Activated CD8-positive, alpha-beta T cell treated with anti-CD3 and anti-CD28 coated beads, Interleukin-2, amount 10 ng/mL, durations not matched to agents 7 days and 5 days (primary cell): ENCODE measurements at regions not wholly inside any gene's neighbourhood (a gene's known extent, or its start where the extent isn't known, plus 50 kb on each side); places are given as distances from the start of the nearest gene placed in this dataset.
A peak's percentile ranks its signal among the peaks of the same experiment; 100 is the strongest.

Experiments
- ATAC-seq: fragments of 150-1000 bp; cut with Tn5 transposase; one replicate; pipeline ENCODE4 v1.10.0; 2021; ENCODE audit warnings: moderate library complexity
- CTCF ChIA-PET: fragments of 350-600 bp; sonication (Branson Sonifier 250); formaldehyde crosslinking; loops from one replicate; lab custom pipeline; 2021; ENCODE audit warnings: antibody characterized with exemption; lab: Charles Lee
- POLR2A ChIA-PET: fragments of 350-600 bp; sonication (Branson Sonifier 250); formaldehyde crosslinking; loops from one replicate; lab custom pipeline; 2021; ENCODE audit warnings: antibody characterized with exemption; lab: Charles Lee
- DNase-seq: peaks from one replicate; pipeline ENCODE4 v3.0.0-alpha.2; 2020
- H3K27ac Mint-ChIP-seq: one replicate; pipeline ENCODE4 v1.8.0; 2021; ENCODE audit warnings: mild to moderate bottlenecking, mixed read lengths
- H3K27me3 Mint-ChIP-seq: one replicate; pipeline ENCODE4 v1.8.0; 2021; ENCODE audit warnings: low read depth, mixed read lengths
- H3K36me3 Mint-ChIP-seq: one replicate; pipeline ENCODE4 v1.8.0; 2021; ENCODE audit warnings: low read depth, mixed read lengths
- H3K4me1 Mint-ChIP-seq: one replicate; pipeline ENCODE4 v1.8.0; 2021; ENCODE audit warnings: low read depth, mixed read lengths
- H3K4me3 Mint-ChIP-seq: one replicate; pipeline ENCODE4 v1.8.0; 2021; ENCODE audit warnings: mild to moderate bottlenecking, mixed read lengths
- H3K9me3 Mint-ChIP-seq: one replicate; pipeline ENCODE4 v1.8.0; 2022; ENCODE audit warnings: mixed read lengths; ENCODE audit not compliant: insufficient read depth

DNA sequence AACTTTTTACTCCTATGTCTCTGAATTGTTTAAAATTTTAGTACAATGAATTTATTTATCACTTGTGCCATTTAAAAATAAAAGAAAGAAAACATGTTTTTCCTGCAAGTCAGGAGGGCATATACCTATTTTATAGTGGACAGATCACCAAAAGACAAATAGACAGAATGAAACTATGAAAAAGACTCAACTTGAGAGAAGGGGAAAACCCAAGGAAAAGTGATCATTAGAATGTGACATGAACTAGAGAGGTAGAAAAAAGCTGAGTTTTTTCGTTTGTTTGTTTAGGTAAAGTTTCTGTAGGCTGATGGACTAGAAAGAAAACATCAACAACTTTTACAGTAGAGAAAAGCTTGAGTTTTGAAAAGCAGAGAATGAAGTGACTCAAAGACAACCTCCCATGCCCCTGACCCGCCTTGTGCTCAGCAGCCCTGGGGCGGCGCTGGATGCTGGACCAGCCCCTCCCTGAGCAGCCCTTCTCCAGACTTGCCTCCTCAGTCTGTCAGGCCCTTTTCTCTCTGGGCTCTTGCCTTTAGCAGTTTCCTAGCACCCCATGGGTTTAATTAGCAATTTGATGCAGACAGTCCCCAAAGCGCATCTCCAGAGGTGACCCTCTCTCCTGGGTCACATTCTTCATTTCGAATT, 95.1 kb upstream of the ARID2 start:
- ChIA-PET POLR2A (no interaction called here), CTCF (no interaction called here)
- Mint-ChIP-seq H3K4me1 (no peaks in the 10 kb centered on the region), H3K4me3 (no peak overlapping the region), H3K36me3 (peaks cover 2% of the 10 kb centered on the region), H3K9me3 (no peaks in the 10 kb centered on the region), H3K27me3 (peaks cover 11% of the 10 kb centered on the region), H3K27ac (no peak overlapping the region)
- ATAC-seq (no peak), DNase-seq (no peak)

DNA sequence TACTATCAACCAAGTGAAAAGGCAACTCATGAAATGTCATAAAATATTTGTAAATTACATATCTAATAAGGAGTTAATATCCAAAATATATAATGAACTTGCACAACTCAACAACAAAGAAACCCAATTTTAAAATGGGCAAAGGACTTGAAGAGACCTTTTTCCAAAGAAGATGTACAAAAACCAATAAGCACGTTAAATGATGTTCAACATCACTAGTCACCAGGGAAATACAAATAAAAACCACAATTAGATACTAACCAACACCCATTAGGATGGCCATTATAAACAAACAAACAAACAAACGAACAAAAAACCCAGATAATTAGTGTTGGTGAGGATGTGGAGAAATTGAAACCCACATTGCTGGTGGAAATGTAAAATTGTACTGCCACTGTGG, 92.3 kb upstream of the ARID2 start:
- H3K27ac Mint-ChIP-seq, result no peak overlapping the region
- no peaks in the 10 kb centered on the region for H3K9me3 Mint-ChIP-seq
- DNase-seq (no peak), ATAC-seq (no peak)
- H3K4me1 Mint-ChIP-seq, result no peaks in the 10 kb centered on the region
- ChIA-PET POLR2A (no interaction called here), CTCF (interaction anchor here (1.1 kb wide), 1 partner anchor 86 kb away, joined by 3 read pairs; no protein-coding TSS in a partner anchor)
- peaks cover 2% of the 10 kb centered on the region for H3K36me3 Mint-ChIP-seq
- peaks cover 6% of the 10 kb centered on the region for H3K27me3 Mint-ChIP-seq
- no peak overlapping the region for H3K4me3 Mint-ChIP-seq

DNA sequence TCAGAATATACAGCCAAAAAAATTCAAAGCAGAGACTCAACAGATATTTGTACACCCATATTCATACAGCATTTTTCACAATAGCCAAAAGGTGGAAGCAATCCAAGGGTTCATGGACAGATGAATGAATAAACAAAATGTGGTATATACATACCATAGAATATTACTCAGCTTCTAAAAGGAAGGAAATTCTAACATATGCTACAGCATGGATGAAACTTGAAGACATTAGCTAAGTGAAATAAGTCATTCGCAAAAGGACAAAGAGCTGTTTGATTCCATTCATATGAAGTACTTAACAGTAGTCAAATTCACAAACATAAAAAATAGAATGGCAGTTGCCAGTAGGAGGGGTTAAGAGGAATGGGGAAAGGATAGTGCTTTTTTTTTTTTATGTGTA, 91.8 kb upstream of the ARID2 start:
- Mint-ChIP-seq H3K36me3 (peaks cover 2% of the 10 kb centered on the region), H3K4me3 (no peak overlapping the region), H3K27me3 (peaks cover 3% of the 10 kb centered on the region), H3K4me1 (no peaks in the 10 kb centered on the region), H3K27ac (no peak overlapping the region), H3K9me3 (no peaks in the 10 kb centered on the region)
- ChIA-PET CTCF (no interaction called here), POLR2A (no interaction called here)
- no peak for ATAC-seq
- no peak for DNase-seq

DNA sequence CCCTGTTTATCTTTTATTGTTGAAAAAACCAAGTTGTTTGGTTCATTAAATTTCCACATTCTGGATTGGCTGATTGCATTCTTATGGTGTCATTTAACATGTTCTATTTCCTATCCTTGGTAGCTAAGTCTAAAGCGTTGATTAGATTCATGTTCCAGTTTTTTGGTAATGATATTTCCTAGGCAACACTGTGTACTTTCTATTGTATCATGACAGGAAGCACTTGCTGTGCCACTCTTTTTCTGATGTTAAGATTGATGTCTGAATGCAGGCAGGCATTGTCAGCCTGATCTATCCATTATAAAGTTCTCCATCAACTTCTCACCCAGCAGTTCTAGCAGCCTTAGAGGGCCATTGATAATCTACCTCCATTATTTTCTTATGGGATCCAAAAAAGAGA, 91.1 kb upstream of the ARID2 start:
- Mint-ChIP-seq H3K36me3 (peaks cover 2% of the 10 kb centered on the region), H3K27me3 (peaks cover 2% of the 10 kb centered on the region), H3K27ac (no peak overlapping the region), H3K4me3 (no peak overlapping the region), H3K9me3 (no peaks in the 10 kb centered on the region), H3K4me1 (no peaks in the 10 kb centered on the region)
- ChIA-PET CTCF (no interaction called here), POLR2A (no interaction called here)
- no peak for ATAC-seq
- no peak for DNase-seq

DNA sequence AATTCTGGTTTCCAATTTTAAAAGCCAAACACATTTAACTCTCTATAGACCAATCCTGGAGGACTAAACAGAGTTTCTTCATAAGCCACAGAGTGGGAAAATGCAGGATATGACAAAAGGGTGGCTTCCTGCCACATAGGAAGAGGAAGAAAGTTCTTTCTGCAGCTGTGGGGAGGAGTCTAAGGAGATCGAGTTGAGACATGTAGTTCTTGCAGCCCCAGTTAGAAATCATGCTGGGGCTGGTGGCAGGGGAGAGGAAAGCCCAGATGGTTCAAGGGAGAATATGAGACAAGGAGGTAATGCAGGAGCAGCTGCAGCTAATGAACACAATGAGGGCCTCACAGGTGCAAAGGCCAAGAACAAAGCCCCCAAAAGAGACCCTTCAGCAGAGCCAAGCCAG, 85.0 kb upstream of the ARID2 start:
- Mint-ChIP-seq H3K4me1 (peaks cover 16% of the 10 kb centered on the region), H3K27ac (peak overlapping the region; percentile 80), H3K4me3 (peak overlapping the region; percentile 52), H3K27me3 (peaks cover under 1% of the 10 kb centered on the region), H3K9me3 (peaks cover 4% of the 10 kb centered on the region), H3K36me3 (peaks cover 8% of the 10 kb centered on the region)
- POLR2A ChIA-PET, result no interaction called here
- ATAC-seq (peak; percentile 79), DNase-seq (peak; percentile 31)
- CTCF ChIA-PET, result interaction anchor here (0.6 to 2.9 kb wide), 4 partner anchors 11 to 101 kb away, joined by 3 to 7 read pairs (median 5); no protein-coding TSS in a partner anchor

DNA sequence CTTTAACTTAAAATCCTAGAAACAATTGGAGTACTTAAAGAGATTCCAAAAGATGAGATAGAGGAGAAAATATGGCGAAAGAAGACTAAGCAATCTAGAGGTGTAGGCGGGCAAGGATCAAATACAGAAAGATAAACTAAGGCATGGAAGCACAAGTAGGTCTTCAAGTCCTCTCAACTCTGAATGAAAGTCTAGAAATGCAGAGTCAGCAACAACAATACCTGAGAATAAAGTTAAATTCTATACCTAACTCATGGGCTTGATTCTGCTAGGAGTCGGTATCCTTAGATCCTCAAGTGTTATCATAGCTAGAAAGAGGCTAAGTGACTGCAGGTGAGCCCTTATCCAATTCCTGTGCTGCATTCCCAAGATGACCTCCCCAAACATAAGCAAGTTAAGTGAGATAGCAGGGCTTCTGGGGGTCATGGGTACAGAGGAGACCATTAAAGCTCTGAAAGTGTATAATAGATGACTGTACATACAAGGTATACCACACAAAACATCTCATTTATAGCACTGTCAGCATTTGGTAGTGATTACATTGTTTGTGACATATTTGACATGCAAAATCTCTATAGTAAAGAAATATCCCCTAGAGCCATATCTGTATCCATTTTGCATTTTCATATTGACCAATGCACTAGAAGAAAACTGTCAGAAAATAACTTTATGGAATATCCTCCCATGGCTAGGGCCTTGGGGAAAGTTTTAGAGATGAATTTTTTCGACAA, 82.5 kb upstream of the ARID2 start:
- Mint-ChIP-seq H3K27me3 (peaks cover 11% of the 10 kb centered on the region), H3K4me3 (no peak overlapping the region), H3K36me3 (peaks cover 8% of the 10 kb centered on the region), H3K4me1 (peaks cover 16% of the 10 kb centered on the region), H3K9me3 (peaks cover 4% of the 10 kb centered on the region), H3K27ac (no peak overlapping the region)
- ChIA-PET POLR2A (interaction anchor here (1.0 kb wide), 1 partner anchor 80 kb away, joined by 3 read pairs; no protein-coding TSS in a partner anchor), CTCF (interaction anchor here (2.4 to 2.9 kb wide), 2 partner anchors 8 to 79 kb away, joined by 5 to 7 read pairs; no protein-coding TSS in a partner anchor)
- DNase-seq (no peak), ATAC-seq (no peak)

DNA sequence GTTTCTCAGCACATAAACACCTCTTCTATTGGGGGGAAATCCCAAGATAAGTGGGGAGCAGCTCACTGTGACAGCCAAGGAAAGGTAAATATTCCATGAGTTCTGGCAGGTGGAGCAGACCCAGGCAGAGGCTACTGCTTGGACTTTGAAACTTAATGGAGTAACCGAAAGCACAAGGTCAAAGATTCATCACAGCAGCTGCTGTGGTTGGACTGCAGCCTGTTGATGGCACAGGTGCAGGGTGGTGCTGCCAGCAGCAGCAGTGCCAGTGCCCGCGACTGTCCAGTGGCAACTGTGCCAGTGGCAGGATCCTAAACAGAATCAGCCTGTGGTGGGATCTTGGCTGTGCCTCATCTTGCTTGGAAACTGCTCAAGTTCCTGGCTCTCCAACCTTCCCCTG, 81.4 kb upstream of the ARID2 start:
- Mint-ChIP-seq H3K27me3 (peaks cover 11% of the 10 kb centered on the region), H3K4me3 (no peak overlapping the region), H3K27ac (no peak overlapping the region), H3K4me1 (peaks cover 16% of the 10 kb centered on the region), H3K9me3 (peaks cover 4% of the 10 kb centered on the region), H3K36me3 (peaks cover 8% of the 10 kb centered on the region)
- no peak for ATAC-seq
- ChIA-PET POLR2A (interaction anchor here (1.0 kb wide), 1 partner anchor 79 kb away, joined by 3 read pairs; no protein-coding TSS in a partner anchor), CTCF (interaction anchor here (1.1 to 2.4 kb wide), 3 partner anchors 22 to 104 kb away, joined by 3 to 5 read pairs (median 3); no protein-coding TSS in a partner anchor)
- DNase-seq, result no peak

DNA sequence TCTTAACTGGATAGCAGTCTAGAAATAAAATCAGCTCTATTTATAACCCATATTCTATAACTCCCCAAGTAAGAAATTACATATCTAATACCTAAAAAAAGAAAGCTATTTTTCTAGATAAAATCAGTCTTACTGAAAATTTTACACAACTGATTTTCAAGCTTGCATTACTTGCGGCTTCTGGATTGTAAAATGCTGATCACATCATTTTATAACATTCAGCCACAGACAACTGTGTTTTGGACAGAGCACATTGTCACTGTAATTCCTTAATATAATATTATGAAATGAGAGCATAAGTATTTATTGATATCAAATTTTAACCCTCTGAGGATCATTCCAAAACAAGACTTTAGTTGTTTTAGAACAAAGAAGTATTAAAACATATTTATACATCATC, 78.5 kb upstream of the ARID2 start:
- Mint-ChIP-seq H3K4me3 (no peak overlapping the region), H3K27me3 (peaks cover 11% of the 10 kb centered on the region), H3K9me3 (peaks cover 4% of the 10 kb centered on the region), H3K36me3 (peaks cover 3% of the 10 kb centered on the region), H3K4me1 (peaks cover 10% of the 10 kb centered on the region), H3K27ac (no peak overlapping the region)
- ChIA-PET CTCF (interaction anchor here (1.3 to 1.8 kb wide), 2 partner anchors 20 to 107 kb away, joined by 3 to 4 read pairs; no protein-coding TSS in a partner anchor), POLR2A (no interaction called here)
- no peak for ATAC-seq
- DNase-seq, result no peak

DNA sequence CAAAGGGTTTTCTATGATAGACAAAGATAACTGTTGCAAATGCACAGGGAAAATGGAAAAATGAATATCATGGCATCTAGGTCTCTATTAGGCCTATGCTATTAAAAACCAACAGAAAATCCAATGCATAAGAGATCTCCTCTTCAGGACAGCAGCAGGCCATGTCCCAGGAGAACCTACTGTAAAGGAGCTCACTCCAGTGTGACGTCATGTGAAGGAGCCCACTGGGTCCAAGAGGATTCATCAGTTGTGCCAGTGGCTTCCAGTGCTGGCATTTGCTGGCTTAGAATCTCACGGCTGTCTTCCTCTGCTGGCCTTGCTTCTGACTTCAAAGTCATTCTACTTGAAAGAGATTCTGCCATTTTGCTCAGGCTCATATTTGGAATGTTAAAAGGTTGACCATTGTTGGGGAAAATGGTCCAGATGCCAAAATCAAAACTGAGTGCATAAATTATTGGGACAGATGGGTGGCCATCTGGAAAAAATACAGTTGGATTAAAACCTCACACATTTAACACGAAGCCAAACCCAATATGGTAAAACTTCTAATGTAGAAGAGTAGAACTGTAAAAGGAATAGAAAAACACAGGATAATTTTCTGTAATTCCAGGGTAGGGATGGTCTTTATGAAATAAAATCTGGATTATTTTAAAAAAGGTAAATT, 75.4 kb upstream of the ARID2 start:
- H3K27me3 Mint-ChIP-seq, result peaks cover 11% of the 10 kb centered on the region
- H3K4me1 Mint-ChIP-seq, result peaks cover 14% of the 10 kb centered on the region
- DNase-seq, result no peak
- peaks cover 6% of the 10 kb centered on the region for H3K36me3 Mint-ChIP-seq
- ChIA-PET POLR2A (interaction anchor here (0.9 to 2.6 kb wide), 3 partner anchors 72 to 76 kb away, joined by 3 to 16 read pairs (median 8); no protein-coding TSS in a partner anchor), CTCF (interaction anchor here (0.7 to 4.5 kb wide), 6 partner anchors 8 to 110 kb away, joined by 3 to 67 read pairs (median 7); partner anchors contain the start of gene ARID2)
- H3K27ac Mint-ChIP-seq, result no peak overlapping the region
- no peaks in the 10 kb centered on the region for H3K9me3 Mint-ChIP-seq
- no peak overlapping the region for H3K4me3 Mint-ChIP-seq
- no peak for ATAC-seq

DNA sequence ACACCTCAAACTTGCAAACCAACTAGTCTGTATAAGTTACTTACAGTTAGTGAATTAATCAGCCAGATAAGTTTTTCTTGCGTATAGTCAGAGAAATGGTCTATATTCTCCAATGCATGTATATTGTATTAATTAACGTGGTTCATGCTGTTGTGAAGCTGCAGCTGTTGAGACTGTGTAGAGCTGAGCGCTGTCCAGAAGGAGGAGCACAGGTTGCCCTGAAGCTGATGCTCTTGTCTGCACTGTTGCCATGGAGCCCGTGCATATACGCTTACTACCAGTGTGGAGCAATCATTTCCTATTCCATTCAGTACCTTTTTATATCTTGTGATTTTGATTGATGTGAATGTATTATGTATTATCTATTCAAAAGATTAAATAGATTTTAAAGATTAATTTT, 74.3 kb upstream of the ARID2 start:
- H3K27me3 Mint-ChIP-seq, result peaks cover 4% of the 10 kb centered on the region
- H3K4me3 Mint-ChIP-seq, result no peak overlapping the region
- POLR2A ChIA-PET, result interaction anchor here (0.9 to 2.6 kb wide), 3 partner anchors 71 to 75 kb away, joined by 3 to 16 read pairs (median 8); no protein-coding TSS in a partner anchor
- peaks cover 14% of the 10 kb centered on the region for H3K4me1 Mint-ChIP-seq
- peak; percentile 100 for ATAC-seq
- peaks cover 10% of the 10 kb centered on the region for H3K36me3 Mint-ChIP-seq
- H3K27ac Mint-ChIP-seq, result no peak overlapping the region
- DNase-seq, result peak; percentile 80
- peaks cover 4% of the 10 kb centered on the region for H3K9me3 Mint-ChIP-seq
- CTCF ChIA-PET, result interaction anchor here (0.7 to 4.5 kb wide), 8 partner anchors 9 to 111 kb away, joined by 3 to 67 read pairs (median 5); partner anchors contain the start of gene ARID2

DNA sequence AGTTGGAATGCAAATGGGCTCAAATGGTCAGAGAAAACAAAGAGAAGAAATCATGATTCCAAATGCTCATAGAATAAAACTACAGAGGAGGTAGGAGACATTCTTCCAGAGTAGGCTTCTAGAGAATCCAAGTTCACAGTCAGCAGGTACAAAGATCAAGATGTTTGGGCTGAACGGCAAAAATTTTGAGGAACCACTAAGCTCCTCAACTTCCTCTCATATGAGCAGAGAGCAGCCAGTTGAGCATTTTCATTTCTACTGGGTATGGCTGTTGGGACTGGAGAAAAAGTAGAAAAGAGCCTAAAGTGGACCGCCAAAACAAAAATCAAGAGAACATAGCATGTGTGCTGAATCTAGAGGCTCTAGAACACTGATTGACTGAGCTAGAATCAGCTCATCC, 73.8 kb upstream of the ARID2 start:
- H3K36me3 Mint-ChIP-seq, result peaks cover 12% of the 10 kb centered on the region
- no peak for ATAC-seq
- peaks cover 5% of the 10 kb centered on the region for H3K9me3 Mint-ChIP-seq
- H3K4me1 Mint-ChIP-seq, result peaks cover 14% of the 10 kb centered on the region
- ChIA-PET POLR2A (interaction anchor here (0.9 to 2.6 kb wide), 5 partner anchors 13 to 75 kb away, joined by 3 to 16 read pairs (median 5); no protein-coding TSS in a partner anchor), CTCF (interaction anchor here (1.0 to 4.5 kb wide), 8 partner anchors 10 to 112 kb away, joined by 3 to 67 read pairs (median 6); no protein-coding TSS in a partner anchor)
- no peak overlapping the region for H3K27ac Mint-ChIP-seq
- no peak overlapping the region for H3K4me3 Mint-ChIP-seq
- no peak for DNase-seq
- no peaks in the 10 kb centered on the region for H3K27me3 Mint-ChIP-seq
